AG09319 (cell line): ENCODE measurements at regions not wholly inside any gene's neighbourhood (a gene's known extent, or its start where the extent isn't known, plus 50 kb on each side); places are given as distances from the start of the nearest gene placed in this dataset.

ENCODE experiments used
- DNase-seq: peaks from one replicate; pipeline ENCODE4 v3.0.0-alpha.2; 2010; ENCODE audit warnings: low read depth; ENCODE audit errors: extremely low read depth
- TF ChIP-seq, protein P1 (sequence below): IDR thresholded peaks from 2 replicates; pipeline ENCODE4 v1.5.1; 2011; ENCODE audit warnings: low read depth, mild to moderate bottlenecking, inconsistent platforms, low read length, moderate library complexity

DNA sequence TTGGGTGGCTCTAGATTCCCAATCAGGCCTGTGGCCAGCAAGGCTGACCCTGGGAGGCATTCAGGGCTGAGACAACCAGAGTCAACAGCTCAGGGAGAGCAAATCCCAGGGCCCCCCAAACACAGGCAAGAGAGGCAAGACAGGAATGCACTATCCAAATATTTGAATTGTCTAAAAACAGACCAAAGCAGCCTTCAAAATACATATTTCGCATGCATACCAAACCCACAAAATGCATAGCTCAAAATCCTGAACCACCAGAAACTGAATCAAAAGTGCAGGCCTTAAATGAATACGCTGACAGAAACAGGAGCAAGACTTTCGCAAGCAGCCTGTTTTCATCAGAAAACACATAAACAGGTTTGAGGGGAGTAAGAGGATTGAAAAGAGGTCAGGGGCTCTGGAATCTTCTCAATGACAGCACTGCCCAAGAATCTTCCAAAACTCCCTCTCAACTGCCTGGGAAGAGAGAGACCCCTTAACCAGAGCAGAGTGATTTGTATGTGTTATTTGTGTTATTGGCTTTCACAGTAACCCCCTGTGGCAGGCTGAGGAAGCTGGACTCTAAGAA lies 213.6 kb upstream of the CDH5 start:
- TF ChIP-seq, protein P1, sequence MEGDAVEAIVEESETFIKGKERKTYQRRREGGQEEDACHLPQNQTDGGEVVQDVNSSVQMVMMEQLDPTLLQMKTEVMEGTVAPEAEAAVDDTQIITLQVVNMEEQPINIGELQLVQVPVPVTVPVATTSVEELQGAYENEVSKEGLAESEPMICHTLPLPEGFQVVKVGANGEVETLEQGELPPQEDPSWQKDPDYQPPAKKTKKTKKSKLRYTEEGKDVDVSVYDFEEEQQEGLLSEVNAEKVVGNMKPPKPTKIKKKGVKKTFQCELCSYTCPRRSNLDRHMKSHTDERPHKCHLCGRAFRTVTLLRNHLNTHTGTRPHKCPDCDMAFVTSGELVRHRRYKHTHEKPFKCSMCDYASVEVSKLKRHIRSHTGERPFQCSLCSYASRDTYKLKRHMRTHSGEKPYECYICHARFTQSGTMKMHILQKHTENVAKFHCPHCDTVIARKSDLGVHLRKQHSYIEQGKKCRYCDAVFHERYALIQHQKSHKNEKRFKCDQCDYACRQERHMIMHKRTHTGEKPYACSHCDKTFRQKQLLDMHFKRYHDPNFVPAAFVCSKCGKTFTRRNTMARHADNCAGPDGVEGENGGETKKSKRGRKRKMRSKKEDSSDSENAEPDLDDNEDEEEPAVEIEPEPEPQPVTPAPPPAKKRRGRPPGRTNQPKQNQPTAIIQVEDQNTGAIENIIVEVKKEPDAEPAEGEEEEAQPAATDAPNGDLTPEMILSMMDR = no peak

DNA sequence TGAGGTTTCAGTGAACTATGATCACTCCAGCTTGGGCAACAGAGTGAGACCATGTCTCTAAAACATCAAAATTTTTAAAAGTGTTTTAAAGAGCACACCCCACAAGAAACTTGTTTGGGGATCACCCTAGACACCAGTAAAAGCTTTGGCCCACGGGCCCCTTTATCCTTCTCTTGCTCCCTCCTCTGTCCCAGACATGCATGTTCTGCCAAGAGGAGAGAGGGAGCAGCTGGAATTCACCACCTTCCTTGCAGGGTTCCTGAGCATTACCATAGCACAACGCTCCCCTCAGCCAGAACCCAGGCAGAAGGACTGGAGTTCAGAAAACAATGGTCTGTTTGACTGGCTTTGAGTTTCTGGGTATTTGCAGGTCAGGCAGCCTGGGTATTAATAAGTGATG lies 214.3 kb upstream of the CDH5 start:
- TF ChIP-seq, protein P1 = no peak
- no peak for DNase-seq

More for the DNA sequence above, 213.6 kb upstream of the CDH5 start:
- DNase-seq = no peak

DNA sequence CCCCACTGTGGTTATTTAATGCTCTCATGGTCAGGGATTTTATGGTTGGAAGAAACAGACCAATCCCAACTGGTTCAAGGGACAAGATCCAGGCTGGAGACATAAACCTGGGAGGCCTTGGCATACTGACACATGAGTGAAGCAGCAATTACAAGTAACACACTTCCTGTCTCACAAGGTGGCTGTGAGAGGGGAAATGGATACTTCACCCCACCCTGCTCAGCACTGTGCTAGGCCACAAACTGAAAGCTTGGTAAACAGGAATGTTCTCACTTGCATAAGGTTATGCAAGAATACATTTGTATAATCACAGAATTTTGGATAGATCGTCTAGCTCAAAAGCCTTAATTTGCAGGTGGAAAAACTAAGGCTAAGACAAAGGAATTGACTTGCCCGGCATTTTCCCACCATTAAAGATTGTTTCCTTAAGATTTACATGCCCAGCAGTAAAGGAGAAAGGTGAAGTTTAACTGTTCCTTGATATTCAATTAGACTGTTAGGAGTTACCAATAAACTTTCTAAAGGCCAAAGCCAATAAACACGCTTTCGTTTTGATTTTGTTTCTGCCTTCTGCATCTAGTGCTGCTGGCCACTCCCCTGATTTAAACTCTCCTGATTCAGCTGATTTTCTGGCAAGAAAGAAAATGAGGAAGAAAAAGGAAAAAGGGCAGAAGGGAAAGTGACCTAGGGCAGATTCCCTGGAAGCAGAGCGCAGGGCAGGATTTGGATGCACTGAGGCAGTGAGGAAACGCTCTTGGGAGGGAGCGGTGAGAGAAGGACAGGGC lies 215.6 kb upstream of the CDH5 start:
- TF ChIP-seq, protein P1 = no peak
- DNase-seq = no peak

DNA sequence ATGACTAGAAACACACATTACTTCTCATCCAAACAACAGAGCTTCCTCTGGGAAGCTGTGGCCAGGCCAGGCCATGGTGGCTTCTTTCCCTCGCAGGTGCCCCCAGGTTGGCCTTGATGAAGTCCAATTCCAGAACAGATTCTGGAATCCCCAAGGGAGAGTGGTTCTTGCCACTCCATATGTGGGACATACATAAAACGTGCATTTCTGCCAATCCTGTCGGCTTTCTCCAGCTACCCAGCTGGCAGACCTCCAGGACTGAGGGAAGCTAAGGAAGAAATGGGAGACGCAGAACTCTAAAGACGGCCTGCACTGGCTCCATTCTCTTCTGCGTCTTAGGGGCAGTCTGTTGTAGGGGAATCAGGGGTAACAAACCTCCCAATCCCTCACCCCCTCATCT lies 219.2 kb upstream of the CDH5 start:
- TF ChIP-seq, protein P1 = no peak
- no peak for DNase-seq

DNA sequence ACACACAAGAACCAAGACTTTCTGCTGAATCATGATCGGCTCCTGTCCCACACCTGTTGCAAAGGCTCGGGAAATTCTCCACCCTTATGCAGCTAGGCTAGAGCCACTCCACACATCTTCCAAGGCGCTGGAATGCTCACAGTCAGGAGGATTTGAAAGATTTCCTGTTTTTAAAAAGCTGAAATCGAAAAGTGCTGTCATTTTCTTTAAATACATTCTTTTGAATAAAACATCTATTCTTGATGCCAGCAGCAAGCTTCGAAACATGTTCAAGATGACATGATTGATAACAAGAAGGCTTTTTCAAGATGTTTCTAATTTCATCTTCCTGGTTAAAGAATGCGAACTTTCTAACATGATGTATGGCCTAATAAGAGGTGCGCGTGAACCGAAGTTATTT lies 219.7 kb upstream of the CDH5 start:
- TF ChIP-seq, protein P1 = no peak
- no peak for DNase-seq

DNA sequence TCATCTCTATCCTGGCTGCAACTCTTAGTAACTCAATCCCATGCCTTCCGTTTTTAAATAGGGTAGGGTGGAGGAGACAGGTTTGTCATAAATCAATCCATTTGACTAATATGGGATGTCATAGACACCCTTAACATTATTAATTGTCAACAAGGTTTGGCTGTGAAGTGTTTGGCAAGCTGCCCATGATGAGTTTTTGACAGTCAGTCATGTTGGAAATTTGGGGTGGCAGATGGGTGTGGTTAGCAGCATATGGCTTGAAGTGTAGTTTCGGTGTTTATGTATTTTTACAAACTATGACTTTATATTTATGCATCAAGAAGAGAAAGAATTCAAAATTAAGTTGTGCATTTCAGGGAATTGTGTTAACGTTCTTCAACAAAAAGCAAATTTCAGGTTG lies 221.8 kb upstream of the CDH5 start:
- TF ChIP-seq, protein P1 = no peak
- DNase-seq = no peak

DNA sequence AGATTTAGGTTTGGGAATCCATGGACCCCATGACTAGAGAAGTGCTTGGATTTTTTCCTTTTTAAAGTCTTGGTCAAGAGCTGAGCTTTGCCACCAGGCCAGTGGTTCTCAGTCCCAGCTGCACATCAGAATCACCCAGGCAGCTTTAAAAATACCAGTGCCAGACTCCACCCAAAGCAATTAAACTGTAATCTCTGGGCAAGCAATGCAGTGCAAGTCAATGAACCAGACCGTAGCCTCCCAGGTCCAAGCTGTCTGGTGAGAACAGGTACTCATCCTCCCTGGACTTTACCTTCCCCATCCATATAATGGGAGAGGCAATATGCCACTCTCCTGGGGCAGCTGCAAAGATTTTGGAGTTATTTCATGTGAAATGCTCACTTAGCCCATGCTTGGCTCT lies 223.1 kb upstream of the CDH5 start:
- TF ChIP-seq, protein P1 = no peak
- no peak for DNase-seq
